CD4-positive, alpha-beta T cell treated with Interleukin-1 beta for 1 hour (primary cell): ENCODE measurements at regions not wholly inside any gene's neighbourhood (a gene's known extent, or its start where the extent isn't known, plus 50 kb on each side); places are given as distances from the start of the nearest gene placed in this dataset.

ENCODE experiments used
- DNase-seq, 2 donors: peaks; one replicate each; pipeline ENCODE4 v3.0.0-alpha.2; 2020 to 2022

GRCh38 chr4:137664046-137664387 is 131.7 kb upstream of the PCDH18 start:
- DNase-seq: no peak

GRCh38 chr4:137663251-137664045 is 131.2 kb upstream of the PCDH18 start:
- DNase-seq: no peak

GRCh38 chr4:137661693-137662092 is 129.4 kb upstream of the PCDH18 start:
- no peak for DNase-seq

GRCh38 chr4:137660211-137660610 is 127.9 kb upstream of the PCDH18 start:
- no peak for DNase-seq

GRCh38 chr4:137659431-137659830 is 127.1 kb upstream of the PCDH18 start:
- DNase-seq: no peak

- no peak for DNase-seq
These were observed 124.4 kb upstream of the PCDH18 start for GRCh38 chr4:137656661-137657060.

- DNase-seq: no peak
These were observed 123.0 kb upstream of the PCDH18 start for GRCh38 chr4:137655302-137655701.

GRCh38 chr4:137651128-137651527 is 118.8 kb upstream of the PCDH18 start:
- DNase-seq: no peak

GRCh38 chr4:137649711-137650450 is 117.6 kb upstream of the PCDH18 start:
- DNase-seq: no peak

GRCh38 chr4:137648531-137648930 is 116.2 kb upstream of the PCDH18 start:
- DNase-seq: no peak

GRCh38 chr4:137647375-137647774 is 115.1 kb upstream of the PCDH18 start:
- DNase-seq: no peak

GRCh38 chr4:137644201-137644600 is 111.9 kb upstream of the PCDH18 start:
- DNase-seq: no peak

GRCh38 chr4:137641544-137641943 is 109.2 kb upstream of the PCDH18 start:
- no peak for DNase-seq

- no peak for DNase-seq
These were observed 108.5 kb upstream of the PCDH18 start for GRCh38 chr4:137640838-137641158.

- no peak for DNase-seq
These were observed 108.0 kb upstream of the PCDH18 start for GRCh38 chr4:137640156-137640837.

- no peak for DNase-seq
These were observed 106.6 kb upstream of the PCDH18 start for GRCh38 chr4:137638934-137639333.

GRCh38 chr4:137635601-137636000 is 103.3 kb upstream of the PCDH18 start:
- DNase-seq: no peak

- no peak for DNase-seq
These were observed 102.8 kb upstream of the PCDH18 start for GRCh38 chr4:137635108-137635507.

GRCh38 chr4:137632842-137633241 is 100.5 kb upstream of the PCDH18 start:
- no peak for DNase-seq

GRCh38 chr4:137631605-137632004 is 99.3 kb upstream of the PCDH18 start:
- no peak for DNase-seq

- DNase-seq: no peak
These were observed 98.0 kb upstream of the PCDH18 start for GRCh38 chr4:137630252-137630651.

GRCh38 chr4:137627739-137628460 is 95.6 kb upstream of the PCDH18 start:
- DNase-seq: no peak
